GM23338 (cell line): ENCODE measurements at regions not wholly inside any gene's neighbourhood (a gene's known extent, or its start where the extent isn't known, plus 50 kb on each side); places are given as distances from the start of the nearest gene placed in this dataset.

Experiments used
- ATAC-seq: fragments of 200-7000 bp; cut with Tn5 transposase; 3 replicates; pipeline ENCODE4 v1.9.1; 2020
- DNase-seq: peaks from one replicate; pipeline ENCODE4 v3.0.0-alpha.2; 2015; ENCODE audit warnings: low spot score
- H2AFZ ChIP-seq: fragments of 200-600 bp; sonication (generic); 2 replicates; pipeline ENCODE4 v1.8.0; 2016; ENCODE audit warnings: antibody characterized with exemption, mild to moderate bottlenecking, moderate library complexity
- H3F3A ChIP-seq: fragments of 200-600 bp; sonication (generic); replicated peaks from 2 replicates; pipeline ENCODE4 v1.8.0; 2017; ENCODE audit warnings: antibody characterized with exemption, mixed run types, low read depth
- H3K27ac ChIP-seq: fragments of 200-600 bp; sonication (generic); 2 replicates; pipeline ENCODE4 v1.6.1; 2016; ENCODE audit warnings: low read depth
- H3K27me3 ChIP-seq: fragments of 200-600 bp; sonication (generic); 2 replicates; pipeline ENCODE4 v1.8.0; 2016; ENCODE audit warnings: mild to moderate bottlenecking, mixed run types, moderate library complexity; ENCODE audit not compliant: insufficient read depth
- H3K36me3 ChIP-seq: fragments of 200-600 bp; sonication (generic); 2 replicates; pipeline ENCODE4 v1.8.0; 2016; ENCODE audit warnings: mild to moderate bottlenecking; ENCODE audit not compliant: insufficient read depth
- H3K4me1 ChIP-seq: fragments of 200-600 bp; sonication (generic); 2 replicates; pipeline ENCODE4 v1.8.0; 2016; ENCODE audit warnings: mild to moderate bottlenecking, moderate library complexity; ENCODE audit not compliant: insufficient read depth
- H3K4me2 ChIP-seq: fragments of 200-600 bp; sonication (generic); 2 replicates; pipeline ENCODE4 v1.7.1; 2017; ENCODE audit warnings: mixed run types
- H3K4me3 ChIP-seq: fragments of 200-600 bp; sonication (generic); 2 replicates; pipeline ENCODE4 v1.6.1; 2016; ENCODE audit warnings: mixed run types
- H3K79me2 ChIP-seq: fragments of 200-600 bp; sonication (generic); replicated peaks from 2 replicates; pipeline ENCODE4 v1.8.0; 2017; ENCODE audit warnings: mild to moderate bottlenecking; ENCODE audit not compliant: insufficient read depth
- H3K9me2 ChIP-seq: fragments of 200-600 bp; sonication (generic); 2 replicates; pipeline ENCODE4 v1.8.0; 2017; ENCODE audit not compliant: insufficient read depth
- H4K20me1 ChIP-seq: fragments of 200-600 bp; sonication (generic); replicated peaks from 2 replicates; pipeline ENCODE4 v1.8.0; 2017; ENCODE audit warnings: mild to moderate bottlenecking; ENCODE audit not compliant: insufficient read depth
- H3K27ac Mint-ChIP-seq: 2 replicates; pipeline ENCODE4 v1.8.0; 2020; ENCODE audit warnings: inconsistent platforms, mild to moderate bottlenecking, moderate library complexity, mixed read lengths
- H3K27me3 Mint-ChIP-seq: 3 replicates; pipeline ENCODE4 v1.8.0; 2022; ENCODE audit warnings: low read depth, mild to moderate bottlenecking, moderate library complexity, mixed read lengths, inconsistent platforms; ENCODE audit not compliant: insufficient read depth, poor library complexity
- H3K36me3 Mint-ChIP-seq: 3 replicates; pipeline ENCODE4 v1.8.0; 2021; ENCODE audit warnings: low read depth, mild to moderate bottlenecking, inconsistent platforms, moderate library complexity, mixed read lengths
- H3K4me1 Mint-ChIP-seq: 3 replicates; pipeline ENCODE4 v1.8.0; 2020; ENCODE audit warnings: mild to moderate bottlenecking, inconsistent platforms, mixed read lengths
- H3K4me3 Mint-ChIP-seq: 3 replicates; pipeline ENCODE4 v1.8.0; 2021; ENCODE audit warnings: moderate library complexity, mild to moderate bottlenecking, inconsistent platforms, mixed read lengths
- H3K9me3 Mint-ChIP-seq: 3 replicates; pipeline ENCODE4 v1.8.0; 2020; ENCODE audit warnings: moderate library complexity, mild to moderate bottlenecking, inconsistent platforms, mixed read lengths
- CREB1 ChIP-seq: fragments of 250-450 bp; sonication (Bioruptor Pico); IDR thresholded peaks from 2 replicates; pipeline ENCODE4 v1.5.0; 2020; ENCODE audit warnings: low read depth, mild to moderate bottlenecking, moderate library complexity
- CTCF ChIP-seq, 2 experiments: fragments of 200-600 bp in 1 of 2; sonication (generic) in 1 of 2; conservative IDR thresholded peaks; 2 replicates each; pipeline versions ENCODE4 v1.5.1 to v1.6.1; 2016 to 2017; ENCODE audit warnings: antibody characterized with exemption in 2 of 2, low read depth in 2 of 2, mild to moderate bottlenecking in 2 of 2, moderate library complexity in 1 of 2
- ETS1 ChIP-seq: IDR thresholded peaks from 2 replicates; pipeline ENCODE4 v1.6.1; 2016; ENCODE audit warnings: antibody characterized with exemption
- EZH2 ChIP-seq: fragments of 200-600 bp; sonication (generic); IDR thresholded peaks from one replicate; pipeline ENCODE4 v1.8.0; 2017; ENCODE audit warnings: antibody characterized with exemption, mild to moderate bottlenecking, low read depth; ENCODE audit not compliant: unreplicated experiment
- EZH2phosphoT487 ChIP-seq: fragments of 200-600 bp; sonication (generic); IDR thresholded peaks from one replicate; pipeline ENCODE4 v1.8.1; 2018; ENCODE audit warnings: antibody characterized with exemption; ENCODE audit not compliant: unreplicated experiment
- JUNB ChIP-seq: IDR thresholded peaks from one replicate; pipeline ENCODE4 v1.6.1; 2016; ENCODE audit warnings: antibody characterized with exemption; ENCODE audit not compliant: unreplicated experiment
- REST ChIP-seq: IDR thresholded peaks from one replicate; pipeline ENCODE4 v1.6.1; 2018; ENCODE audit warnings: antibody characterized with exemption; ENCODE audit not compliant: unreplicated experiment
- STAT1 ChIP-seq: IDR thresholded peaks from one replicate; pipeline ENCODE4 v1.6.1; 2016; ENCODE audit warnings: antibody characterized with exemption; ENCODE audit not compliant: unreplicated experiment
- ZNF114 ChIP-seq: fragments of 250-450 bp; sonication (Bioruptor Pico); IDR thresholded peaks from 2 replicates; pipeline ENCODE4 v1.5.0; 2020; ENCODE audit warnings: mild to moderate bottlenecking, moderate library complexity
- ZNF331 ChIP-seq: fragments of 250-450 bp; sonication (Bioruptor Pico); IDR thresholded peaks from 2 replicates; pipeline ENCODE4 v1.5.0; 2020; ENCODE audit warnings: low read depth, mild to moderate bottlenecking, moderate library complexity

- no peak for DNase-seq
- Histone ChIP-seq H3K36me3 (no peaks in the 10 kb centered on the region), H3K4me3 (no peak overlapping the region), H3K9me2 (no peaks in the 10 kb centered on the region), H2AFZ (no peak overlapping the region), H3K4me1 (no peaks in the 10 kb centered on the region), H4K20me1 (no peaks in the 10 kb centered on the region), H3K27ac (no peak overlapping the region), H3K27me3 (no peaks in the 10 kb centered on the region), H3F3A (no peaks in the 10 kb centered on the region), H3K4me2 (no peak overlapping the region), H3K79me2 (no peaks in the 10 kb centered on the region)
- H3K4me1 Mint-ChIP-seq: no peaks in the 10 kb centered on the region; the same call in 2 of the 3 replicates
- H3K9me3 Mint-ChIP-seq: no peaks in the 10 kb centered on the region
- no peak for ATAC-seq
- no peak for TF ChIP-seq ETS1
- TF ChIP-seq ZNF114 (CRISPR knock-in tag): no peak
- TF ChIP-seq STAT1: no peak
- TF ChIP-seq EZH2phosphoT487: no peak
- TF ChIP-seq ZNF331: no peak
- TF ChIP-seq JUNB: no peak
- no peak for TF ChIP-seq REST
- no peak overlapping the region for H3K27ac Mint-ChIP-seq
- no peaks in the 10 kb centered on the region for H3K36me3 Mint-ChIP-seq
- no peaks in the 10 kb centered on the region for H3K27me3 Mint-ChIP-seq
- no peak overlapping the region for H3K4me3 Mint-ChIP-seq
These were observed 68.9 kb upstream of the PITX1 start for GRCh38 chr5:135102716-135103574.

GRCh38 chr5:135100431-135100830, 66.4 kb upstream of the PITX1 start:
- Histone ChIP-seq H3F3A (no peaks in the 10 kb centered on the region), H3K9me2 (no peaks in the 10 kb centered on the region), H3K79me2 (no peaks in the 10 kb centered on the region), H3K36me3 (no peaks in the 10 kb centered on the region), H3K27me3 (no peaks in the 10 kb centered on the region), H3K27ac (no peak overlapping the region), H2AFZ (no peak overlapping the region), H3K4me3 (no peak overlapping the region), H4K20me1 (no peaks in the 10 kb centered on the region), H3K4me1 (no peaks in the 10 kb centered on the region), H3K4me2 (no peak overlapping the region)
- Mint-ChIP-seq H3K9me3 (no peaks in the 10 kb centered on the region), H3K36me3 (no peaks in the 10 kb centered on the region), H3K27ac (no peak overlapping the region), H3K4me1 (no peaks in the 10 kb centered on the region), H3K27me3 (no peaks in the 10 kb centered on the region), H3K4me3 (no peak overlapping the region)
- no peak for DNase-seq
- ATAC-seq: no peak
- TF ChIP-seq ZNF331 (no peak), STAT1 (no peak), CREB1 (CRISPR knock-in tag) (no peak), EZH2 (no peak), JUNB (no peak), REST (no peak), CTCF (conservative IDR thresholded peaks at IDR 0.05; ENCODE audit: low read depth in 2 of 2) (no peak), ZNF114 (CRISPR knock-in tag) (no peak)
